Activated CD8-positive, alpha-beta memory T cell treated with anti-CD3 and anti-CD28 coated beads, Interleukin-2, amount 50 U/mL, for 48 hours (primary cell): ENCODE measurements at regions not wholly inside any gene's neighbourhood (a gene's known extent, or its start where the extent isn't known, plus 50 kb on each side); places are given as distances from the start of the nearest gene placed in this dataset.

ENCODE experiments used
- DNase-seq: peaks from one replicate; pipeline ENCODE4 v3.0.0-alpha.2; 2020

DNA sequence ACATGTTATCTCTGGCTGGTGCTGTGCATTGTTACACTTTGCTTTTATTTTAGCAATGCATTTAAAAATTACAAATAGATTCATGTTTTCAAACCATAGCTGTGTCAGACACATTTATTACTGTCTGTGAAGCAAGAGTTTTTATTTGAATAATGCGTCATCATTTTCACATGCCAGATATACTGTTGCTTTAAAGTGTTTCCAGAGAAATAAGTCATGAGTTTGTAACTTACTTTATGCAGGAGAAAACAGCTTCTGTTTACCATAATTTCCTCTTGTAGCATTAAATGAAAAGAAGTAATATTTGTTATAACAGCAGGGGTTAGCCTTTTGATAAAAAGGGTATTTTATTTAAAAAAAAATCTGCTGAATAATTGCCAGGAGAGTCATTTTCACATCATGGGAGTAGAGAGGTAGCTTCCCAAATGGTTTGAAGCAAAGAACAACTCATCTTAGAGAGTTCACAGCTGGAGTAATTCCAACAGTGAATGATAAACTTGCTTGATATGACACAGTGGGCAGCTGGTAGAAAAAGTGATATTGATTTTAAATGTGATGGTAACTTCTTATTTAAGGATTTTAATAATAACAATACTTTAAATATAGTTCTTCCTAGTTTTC is 1274.5 kb upstream of the CRIM1 start:
- no peak for DNase-seq

- no peak for DNase-seq
These were observed 1275.2 kb upstream of the CRIM1 start for GRCh38 chr2:35080231-35080910.

DNA sequence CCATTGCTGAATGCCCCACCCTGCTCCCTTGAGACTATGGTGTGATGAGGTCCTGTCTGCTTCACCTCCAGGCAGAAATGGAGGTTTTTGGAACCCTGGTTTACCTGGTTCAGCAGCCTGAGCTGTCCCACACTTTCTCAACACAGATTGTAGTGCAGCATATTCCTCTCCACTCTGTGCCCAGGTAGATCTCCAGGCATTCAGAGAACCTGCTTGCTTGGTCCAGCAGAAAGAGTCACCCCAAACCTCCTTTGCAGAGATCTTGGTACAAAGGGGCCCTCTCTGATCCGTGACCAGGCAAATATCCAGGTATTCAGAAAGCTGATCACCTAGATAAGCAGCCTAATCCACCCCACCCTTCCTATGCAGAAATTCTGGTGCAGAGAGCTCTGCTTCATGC is 1288.2 kb upstream of the CRIM1 start:
- DNase-seq = no peak

DNA sequence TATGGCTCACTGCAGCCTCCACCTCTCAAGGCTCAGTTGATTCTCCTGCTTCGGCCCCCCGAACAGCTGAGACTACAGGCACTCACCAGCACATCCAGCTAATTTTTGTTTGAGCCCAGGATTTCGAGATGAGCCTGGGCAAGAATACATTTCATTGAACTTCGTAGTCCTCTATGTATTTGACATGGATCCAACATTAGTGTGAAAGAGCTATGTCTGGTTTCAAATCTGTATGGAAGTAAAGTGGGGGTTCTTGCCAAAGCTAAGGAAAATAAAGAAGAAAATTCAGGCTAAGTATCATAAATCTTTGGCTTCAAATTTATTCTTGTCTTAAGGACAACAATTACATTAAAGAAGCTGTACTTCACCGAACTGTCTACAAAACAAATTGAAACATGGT is 1291.7 kb upstream of the CRIM1 start:
- no peak for DNase-seq

- DNase-seq = no peak
These were observed 1319.7 kb upstream of the CRIM1 start for GRCh38 chr2:35035883-35036282.

DNA sequence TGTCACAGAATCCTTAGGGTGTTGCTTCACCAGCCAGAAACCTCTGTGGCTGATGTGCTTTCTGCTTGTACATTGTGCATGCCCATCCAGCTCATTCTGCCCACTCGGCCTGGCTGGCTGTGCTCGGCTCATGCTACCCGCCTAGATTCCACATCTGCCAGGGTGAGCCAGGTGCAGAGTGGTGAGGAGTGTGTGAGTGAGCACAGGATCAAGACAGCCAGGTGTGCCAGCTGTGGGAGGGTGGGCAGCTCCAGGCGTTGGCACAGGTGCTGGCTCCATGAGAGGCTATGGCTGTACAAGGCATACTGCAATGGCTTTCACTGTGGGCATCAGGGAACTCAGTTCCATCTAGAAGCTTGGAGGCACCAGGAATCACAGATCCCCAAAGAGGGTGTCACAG is 1321.8 kb upstream of the CRIM1 start:
- DNase-seq = no peak

DNA sequence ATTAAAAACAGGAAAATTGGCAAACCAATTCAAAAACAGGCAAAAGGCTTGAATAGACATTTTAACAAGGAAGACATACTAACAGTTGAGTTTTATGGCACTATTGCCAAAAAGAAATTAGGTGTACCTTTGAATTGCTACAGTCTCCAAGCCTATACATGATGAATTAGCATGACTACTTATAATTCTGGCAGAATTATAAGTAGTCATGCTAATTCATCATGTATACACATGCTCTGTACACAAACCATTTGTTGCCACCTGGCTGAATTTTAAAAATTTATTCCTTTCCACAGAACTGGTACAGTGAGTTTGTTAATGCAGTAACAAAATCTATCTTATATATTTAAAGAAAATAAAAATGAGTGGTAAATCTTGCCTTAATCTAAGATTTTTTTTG is 1332.0 kb upstream of the CRIM1 start:
- no peak for DNase-seq

DNA sequence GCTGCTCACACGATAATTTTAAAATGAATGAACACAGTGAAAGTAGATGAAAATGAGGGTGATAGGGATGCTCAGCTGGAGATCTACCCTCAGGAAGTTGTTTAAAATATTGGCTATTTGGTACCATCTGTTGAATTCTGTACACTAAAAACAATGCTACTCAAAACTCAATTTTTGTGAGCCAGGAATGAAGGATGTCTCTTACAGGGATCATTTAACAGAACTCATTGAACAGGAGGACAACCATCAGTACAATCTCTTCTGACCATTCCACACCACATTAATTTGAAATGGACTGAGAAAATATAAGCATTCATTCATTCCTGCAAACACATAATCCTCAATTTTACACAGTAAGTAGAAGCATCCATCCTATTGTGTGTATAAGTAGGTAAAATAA is 1355.1 kb upstream of the CRIM1 start:
- DNase-seq = no peak

GRCh38 chr2:34998741-34999140 is 1356.8 kb upstream of the CRIM1 start:
- DNase-seq = no peak

DNA sequence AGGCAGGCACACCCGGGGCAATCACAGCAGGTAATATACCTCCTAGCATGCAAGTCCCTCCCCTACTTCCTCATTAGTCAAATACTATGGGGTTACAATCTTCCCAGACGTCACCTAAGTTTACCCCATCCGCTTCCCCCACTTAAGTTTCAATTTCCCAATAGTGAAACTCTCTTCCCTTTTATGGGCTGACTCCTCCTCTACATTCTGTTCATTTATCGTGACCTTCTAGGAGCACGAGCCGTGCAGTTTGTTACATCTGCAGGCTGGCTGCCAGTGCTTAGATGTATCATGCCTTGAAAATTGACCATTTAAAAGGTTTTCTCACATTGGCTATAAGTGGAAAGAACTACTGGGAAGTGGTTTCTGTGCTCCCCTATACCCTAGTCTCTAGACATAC is 1357.8 kb upstream of the CRIM1 start:
- no peak for DNase-seq

GRCh38 chr2:34995196-34995595 is 1360.4 kb upstream of the CRIM1 start:
- no peak for DNase-seq

DNA sequence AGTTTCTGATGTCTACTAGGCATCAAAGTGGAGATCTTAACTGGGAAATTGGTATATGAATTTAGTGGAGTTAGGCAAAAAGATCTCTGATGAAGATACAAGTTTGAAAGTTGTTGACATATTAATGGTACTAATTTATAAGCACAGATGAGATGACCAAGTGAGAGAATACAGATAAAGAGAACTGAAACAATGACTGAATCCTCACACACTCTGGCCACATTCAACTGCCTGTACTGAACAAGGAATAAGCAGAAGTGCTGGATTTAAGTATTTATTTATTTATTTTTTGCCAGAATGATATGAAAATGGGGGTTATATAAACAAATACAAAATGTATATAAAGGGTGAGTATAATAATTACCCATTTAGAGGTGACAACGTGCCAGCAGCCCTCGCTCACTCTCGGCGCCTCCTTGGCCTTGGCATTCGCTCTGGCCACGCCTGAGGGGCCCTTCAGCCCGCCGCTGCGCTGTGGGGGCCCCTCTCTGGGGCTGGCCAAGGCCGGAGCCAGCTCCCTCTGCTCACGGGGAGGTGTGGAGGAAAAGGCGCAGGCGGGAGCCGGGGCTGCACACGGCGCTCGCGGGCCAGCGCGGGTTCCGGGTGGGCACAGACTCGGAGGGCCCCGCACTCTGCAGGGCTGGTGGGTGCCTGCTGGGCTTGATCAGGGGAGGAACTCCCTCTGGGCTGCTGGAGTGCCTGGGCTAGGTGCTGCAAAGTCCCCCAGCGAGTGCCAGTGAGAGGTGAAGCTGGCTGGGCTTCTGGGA is 1363.9 kb upstream of the CRIM1 start:
- no peak for DNase-seq

GRCh38 chr2:34985474-34985873 is 1370.1 kb upstream of the CRIM1 start:
- no peak for DNase-seq

DNA sequence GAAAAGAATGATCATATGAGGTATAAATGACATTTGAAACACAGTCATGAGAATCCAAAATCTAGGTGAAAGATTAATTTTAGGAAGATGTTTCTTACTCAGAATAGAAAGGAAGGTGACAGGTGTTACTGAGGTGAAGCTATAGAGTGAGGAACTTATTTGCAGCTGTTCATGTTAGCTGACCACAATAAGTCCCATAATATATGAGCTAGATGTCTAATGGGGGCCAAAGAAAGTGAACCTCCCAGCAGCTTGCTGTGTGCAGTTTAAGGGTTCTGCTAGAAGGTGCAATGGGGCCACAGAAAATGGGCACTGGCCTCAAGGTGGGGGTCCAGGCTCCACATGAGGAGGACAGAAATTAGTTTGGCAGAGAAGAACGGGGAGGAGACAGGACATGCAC is 1374.9 kb upstream of the CRIM1 start:
- no peak for DNase-seq

DNA sequence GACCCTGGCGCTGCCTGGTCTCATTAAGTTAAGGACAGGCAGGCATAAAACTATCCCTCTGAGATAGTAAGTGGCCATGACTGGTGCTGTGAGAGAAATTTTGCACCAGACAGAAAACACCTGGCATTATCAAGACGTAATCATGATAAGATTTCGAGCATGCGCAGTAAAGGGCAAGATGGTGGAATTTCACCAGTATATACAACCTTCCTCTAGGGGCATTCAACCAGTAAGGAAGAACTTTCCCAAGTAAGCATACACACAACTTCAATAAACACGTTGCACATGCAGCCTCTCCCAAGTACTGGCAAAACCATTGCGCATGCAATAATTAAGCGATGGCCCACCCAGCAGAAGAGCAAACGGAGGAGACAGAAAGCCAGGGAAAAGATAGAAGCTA is 1376.4 kb upstream of the CRIM1 start:
- DNase-seq = no peak

- DNase-seq = no peak
These were observed 1362.7 kb upstream of the FAM98A start for GRCh38 chr2:34961822-34962221.

GRCh38 chr2:34954758-34955157 is 1355.7 kb upstream of the FAM98A start:
- no peak for DNase-seq

DNA sequence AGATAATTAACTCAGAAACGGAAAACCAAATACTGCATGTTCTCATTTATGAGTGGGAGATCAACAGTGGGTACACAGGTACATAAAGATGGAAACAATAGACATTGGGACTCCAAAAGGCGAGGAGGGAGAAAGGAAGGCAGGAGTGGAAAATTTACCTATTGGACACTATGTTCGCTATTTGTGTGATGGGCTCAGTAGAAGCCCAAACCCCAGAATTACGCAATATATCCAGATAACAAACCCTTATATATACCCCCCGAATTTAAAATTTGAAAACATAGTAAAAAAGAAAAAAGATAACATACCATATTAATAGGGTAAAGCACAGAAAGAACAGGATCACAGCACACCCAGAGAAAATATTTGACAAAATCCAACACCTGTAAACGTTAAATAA is 1351.7 kb upstream of the FAM98A start:
- DNase-seq = no peak

DNA sequence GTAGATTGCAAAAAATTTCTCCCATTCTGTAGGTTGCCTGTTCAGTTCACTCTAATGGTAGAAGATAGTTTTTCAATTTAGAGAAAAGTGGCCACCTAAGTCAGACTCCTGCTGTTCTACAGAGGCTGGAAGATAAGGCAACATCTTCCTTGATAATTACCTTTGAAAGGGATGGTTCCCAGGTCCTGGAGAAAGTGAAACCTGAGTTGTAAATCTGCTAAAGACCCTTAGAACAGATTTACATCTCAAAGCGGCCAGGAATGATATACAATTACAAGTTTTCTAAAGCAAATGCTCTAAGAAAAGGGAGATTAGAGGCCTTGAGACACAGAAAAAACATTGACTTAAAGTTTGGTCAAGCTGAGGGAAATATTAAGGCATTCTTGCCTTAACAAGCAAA is 1350.2 kb upstream of the FAM98A start:
- DNase-seq = no peak

DNA sequence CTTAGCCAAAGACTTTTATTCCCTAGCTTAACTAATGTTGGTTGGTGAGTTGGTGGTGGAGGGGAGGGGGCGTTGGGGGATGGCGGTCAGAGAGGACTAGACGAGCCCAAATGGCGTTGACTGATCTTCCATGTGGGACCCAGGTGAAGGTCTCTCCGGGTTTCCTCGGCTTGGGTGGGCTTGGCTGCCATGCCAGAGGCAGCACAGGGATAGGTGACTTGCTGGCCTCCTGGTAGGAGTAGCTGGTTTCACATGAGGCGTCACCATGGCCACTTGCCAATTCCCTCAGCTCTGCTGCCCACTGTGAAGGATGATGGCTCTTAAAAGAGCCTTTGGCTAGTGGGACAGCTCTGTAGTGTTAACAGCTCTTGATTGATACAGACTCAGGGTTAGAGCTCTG is 1337.0 kb upstream of the FAM98A start:
- DNase-seq = no peak

- DNase-seq = no peak
These were observed 1313.0 kb upstream of the FAM98A start for GRCh38 chr2:34912084-34912483.

- DNase-seq = no peak
These were observed 1311.0 kb upstream of the FAM98A start for GRCh38 chr2:34909992-34910705.

GRCh38 chr2:34907812-34908211 is 1308.7 kb upstream of the FAM98A start:
- DNase-seq = no peak

DNA sequence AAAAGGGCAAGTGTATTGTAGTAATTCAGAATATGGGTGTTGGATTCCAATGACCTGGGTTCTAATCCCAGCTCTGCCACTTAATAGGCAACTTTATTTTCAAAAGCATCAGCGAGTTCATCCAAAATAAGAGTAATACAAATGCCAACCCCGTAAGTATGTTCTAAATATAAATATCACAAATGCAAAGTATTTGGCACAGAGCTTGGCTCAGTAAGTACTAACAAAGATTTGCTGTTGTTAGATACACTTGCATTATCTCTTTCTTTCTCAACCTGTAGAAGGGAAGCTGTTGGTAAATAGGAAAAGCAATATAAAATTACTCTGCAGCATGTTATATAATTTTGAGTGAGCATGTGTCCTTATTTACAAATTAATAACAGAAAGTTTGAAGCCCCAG is 1302.6 kb upstream of the FAM98A start:
- no peak for DNase-seq
